HCT116 (cell line): ENCODE measurements at regions not wholly inside any gene's neighbourhood (a gene's known extent, or its start where the extent isn't known, plus 50 kb on each side); places are given as distances from the start of the nearest gene placed in this dataset.

Experiments used
- ATAC-seq: fragments of 200-7000 bp; cut with Tn5 transposase; 2 replicates; pipeline ENCODE4 v1.9.1; 2020; ENCODE audit warnings: mild to moderate bottlenecking, moderate library complexity
- BruUV-seq: library from RNA; stranded (reverse); fragments of 400-500 nt; replicated peaks from 2 replicates; lab custom pipeline; 2021; lab: Mats Ljungman, UMichigan
- CTCF ChIA-PET: fragments of 300-600 bp; sonication (Branson Sonifier 250); formaldehyde crosslinking; loops from one replicate; lab custom pipeline; 2021; ENCODE audit warnings: antibody characterized with exemption; lab: Charles Lee
- POLR2A ChIA-PET: fragments of 300-600, 350-600 bp; sonication (Branson Sonifier 250); formaldehyde crosslinking; loops from one replicate; lab custom pipeline; 2021; ENCODE audit warnings: antibody characterized with exemption; lab: Charles Lee
- RAD21 ChIA-PET, 2 experiments: fragments of 300-600 bp; sonication (Branson Sonifier 250); formaldehyde crosslinking; loops; one replicate each; lab custom pipeline; 2023; ENCODE audit warnings: low total read pairs in 2 of 2; ENCODE audit not compliant: uncharacterized antibody in 2 of 2, unreplicated experiment in 2 of 2, low non-redundant PET in 1 of 2; lab: Charles Lee
- DNase-seq: peaks from one replicate; pipeline ENCODE4 v3.0.0-alpha.2; 2010; ENCODE audit warnings: low read depth, low spot score
- H2AFZ ChIP-seq: fragments of 200-600 bp; shearing (Covaris generic), sonication (generic); 2 replicates; pipeline ENCODE4 v1.6.1; 2017; ENCODE audit warnings: low read depth, mixed run types, mixed read lengths, antibody characterized with exemption, low read length; ENCODE audit not compliant: poor library complexity, severe bottlenecking
- H3K27ac ChIP-seq: 2 replicates; pipeline ENCODE4 v1.5.1; 2012; ENCODE audit warnings: low read depth, low read length
- H3K27me3 ChIP-seq: fragments of 200-600 bp; sonication (generic); 2 replicates; pipeline ENCODE4 v1.6.1; 2016; ENCODE audit warnings: mixed run types, low read length, mixed read lengths; ENCODE audit not compliant: insufficient read depth
- H3K36me3 ChIP-seq, 2 experiments: fragments of 200-500 bp in 1 of 2; fragments of 200-600 bp in 1 of 2; sonication (Bioruptor generic) in 1 of 2; sonication (generic) in 1 of 2; 2 replicates each; pipeline versions ENCODE4 v1.5.1 to v1.6.1; 2014 to 2016; ENCODE audit warnings: low read length in 2 of 2, inconsistent platforms in 1 of 2, mixed read lengths in 1 of 2, mixed run types in 1 of 2; ENCODE audit not compliant: insufficient read depth in 2 of 2, control insufficient read depth in 1 of 2
- H3K4me1 ChIP-seq, 2 experiments: fragments of 200-600 bp in 1 of 2; sonication (generic) in 1 of 2; 2 replicates each; pipeline versions ENCODE4 v1.5.1 to v1.6.1; 2012 to 2017; ENCODE audit warnings: low read length in 2 of 2, inconsistent platforms in 1 of 2, mild to moderate bottlenecking in 1 of 2, mixed read lengths in 1 of 2, mixed run types in 1 of 2, moderate library complexity in 1 of 2; ENCODE audit not compliant: insufficient read depth in 2 of 2, control insufficient read depth in 1 of 2
- H3K4me2 ChIP-seq: fragments of 200-600 bp; sonication (generic); 2 replicates; pipeline ENCODE4 v1.6.1; 2017; ENCODE audit warnings: mixed run types, low read length, mixed read lengths
- H3K4me3 ChIP-seq, 2 experiments: fragments of 200-600 bp in 1 of 2; sonication (generic) in 1 of 2; replicated peaks in 1 of 2; 2 replicates each; pipeline ENCODE4 v1.5.1; 2011 to 2016; ENCODE audit warnings: low read length in 2 of 2, control low read depth in 1 of 2, low read depth in 1 of 2, mild to moderate bottlenecking in 1 of 2, mixed read lengths in 1 of 2, mixed run types in 1 of 2
- H3K79me2 ChIP-seq: fragments of 200-600 bp; sonication (generic); 2 replicates; pipeline ENCODE4 v1.6.1; 2017; ENCODE audit warnings: mild to moderate bottlenecking, mixed run types, low read length, moderate library complexity, mixed read lengths; ENCODE audit not compliant: insufficient read depth
- H3K9ac ChIP-seq: fragments of 200-600 bp; sonication (generic); 2 replicates; pipeline ENCODE4 v1.6.1; 2016; ENCODE audit warnings: low read length, mixed read lengths
- H3K9me2 ChIP-seq: fragments of 200-600 bp; sonication (generic), shearing (Covaris generic); 2 replicates; pipeline ENCODE4 v1.6.1; 2017; ENCODE audit warnings: mixed run types, mild to moderate bottlenecking, moderate library complexity; ENCODE audit not compliant: insufficient read depth
- H3K9me3 ChIP-seq, 2 experiments: fragments of 200-500 bp in 1 of 2; fragments of 200-600 bp in 1 of 2; sonication (Bioruptor generic) in 1 of 2; sonication (generic) in 1 of 2; 2 replicates each; pipeline ENCODE4 v1.6.1; 2014 to 2017; ENCODE audit warnings: low read length in 2 of 2, mixed read lengths in 2 of 2, inconsistent platforms in 1 of 2, low read depth in 1 of 2, mild to moderate bottlenecking in 1 of 2, mixed run types in 1 of 2, moderate library complexity in 1 of 2; ENCODE audit not compliant: control insufficient read depth in 1 of 2, insufficient read depth in 1 of 2
- H4K20me1 ChIP-seq: fragments of 200-600 bp; sonication (generic), shearing (Covaris generic); 2 replicates; pipeline ENCODE4 v1.6.1; 2017; ENCODE audit warnings: mixed run types, mild to moderate bottlenecking, moderate library complexity; ENCODE audit not compliant: insufficient read depth
- ATF3 ChIP-seq: IDR thresholded peaks from 2 replicates; pipeline ENCODE4 v1.6.1; 2012
- CBX3 ChIP-seq: IDR thresholded peaks from 2 replicates; pipeline ENCODE4 v1.6.1; 2012; ENCODE audit warnings: low read depth
- CEBPB ChIP-seq: IDR thresholded peaks from 2 replicates; pipeline ENCODE4 v1.6.1; 2012; ENCODE audit warnings: low read depth
- EGR1 ChIP-seq: IDR thresholded peaks from 2 replicates; pipeline ENCODE4 v1.6.1; 2012; ENCODE audit warnings: low read depth
- EZH2 ChIP-seq: fragments of 200-600 bp; sonication (generic); IDR thresholded peaks from 2 replicates; pipeline ENCODE4 v1.6.1; 2017; ENCODE audit warnings: antibody characterized with exemption, mixed run types
- JUND ChIP-seq: IDR thresholded peaks from 2 replicates; pipeline ENCODE4 v1.6.1; 2012
- POLR2A ChIP-seq: IDR thresholded peaks from 2 replicates; pipeline ENCODE4 v1.7.0; 2011; ENCODE audit warnings: borderline replicate concordance; ENCODE audit not compliant: insufficient read depth, insufficient read length; ENCODE audit errors: extremely low read depth
- SRF ChIP-seq: IDR thresholded peaks from 2 replicates; pipeline ENCODE4 v1.6.1; 2012; ENCODE audit warnings: low read depth
- YY1 ChIP-seq: IDR thresholded peaks from 2 replicates; pipeline ENCODE4 v1.6.1; 2011; ENCODE audit warnings: low read length, low read depth, moderate library complexity, mild to moderate bottlenecking; ENCODE audit not compliant: insufficient replicate concordance; ENCODE audit errors: extremely low read depth
- ZBTB33 ChIP-seq: IDR thresholded peaks from 2 replicates; pipeline ENCODE4 v1.6.1; 2011; ENCODE audit warnings: mild to moderate bottlenecking, low read length, moderate library complexity; ENCODE audit not compliant: insufficient replicate concordance; ENCODE audit errors: extremely low read depth
- intact Hi-C: fragments of 100-400 bp; cut with micrococcal nuclease; formaldehyde crosslinking; loops from 2 replicates; pipeline ENCODE4 v1.10.0; 2022
- TF ChIP-seq, protein P1 (sequence below), 3 experiments: fragments of 200-600 bp in 1 of 3; sonication (generic) in 1 of 3; IDR thresholded peaks in 2 of 3; conservative IDR thresholded peaks in 1 of 3; 2 replicates each; pipeline ENCODE4 v1.5.1; 2012 to 2017; ENCODE audit warnings: low read depth in 2 of 3, low read length in 2 of 3, antibody characterized with exemption in 1 of 3, borderline replicate concordance in 1 of 3, control low read depth in 1 of 3, mild to moderate bottlenecking in 1 of 3, mixed read lengths in 1 of 3, mixed run types in 1 of 3, moderate library complexity in 1 of 3; ENCODE audit not compliant: insufficient read depth in 1 of 3
- TF ChIP-seq, protein P2 (sequence below): IDR thresholded peaks from 2 replicates; pipeline ENCODE4 v1.6.1; 2012; ENCODE audit warnings: low read depth

- Histone ChIP-seq H3K36me3 (no peaks in the 10 kb centered on the region), H3K79me2 (no peaks in the 10 kb centered on the region), H3K9ac (no peak overlapping the region), H3K9me2 (no peaks in the 10 kb centered on the region), H3K4me1 (no peaks in the 10 kb centered on the region), H3K27me3 (no peaks in the 10 kb centered on the region), H3K4me2 (no peak overlapping the region), H3K9me3 (no peaks in the 10 kb centered on the region), H2AFZ (no peak overlapping the region), H3K4me3 (no peak overlapping the region), H4K20me1 (no peaks in the 10 kb centered on the region), H3K27ac (no peak overlapping the region)
- no peak for ATAC-seq
- intact Hi-C loops: loop anchor here (10.0 kb wide), 1 partner anchor 1456 kb away; no protein-coding TSS in a partner anchor
- ChIA-PET RAD21 (no interaction called here), CTCF (interaction anchor here (0.6 to 1.5 kb wide), 2 partner anchors 387 to 743 kb away, joined by 3 to 4 read pairs; no protein-coding TSS in a partner anchor), POLR2A (no interaction called here)
- no TSS peak for BruUV-seq
- TF ChIP-seq EZH2 (no peak), EGR1 (no peak), ATF3 (no peak), JUND (no peak), CBX3 (no peak), SRF (no peak), YY1 (no peak), ZBTB33 (no peak), POLR2A (no peak), CEBPB (no peak)
- TF ChIP-seq, protein P1, sequence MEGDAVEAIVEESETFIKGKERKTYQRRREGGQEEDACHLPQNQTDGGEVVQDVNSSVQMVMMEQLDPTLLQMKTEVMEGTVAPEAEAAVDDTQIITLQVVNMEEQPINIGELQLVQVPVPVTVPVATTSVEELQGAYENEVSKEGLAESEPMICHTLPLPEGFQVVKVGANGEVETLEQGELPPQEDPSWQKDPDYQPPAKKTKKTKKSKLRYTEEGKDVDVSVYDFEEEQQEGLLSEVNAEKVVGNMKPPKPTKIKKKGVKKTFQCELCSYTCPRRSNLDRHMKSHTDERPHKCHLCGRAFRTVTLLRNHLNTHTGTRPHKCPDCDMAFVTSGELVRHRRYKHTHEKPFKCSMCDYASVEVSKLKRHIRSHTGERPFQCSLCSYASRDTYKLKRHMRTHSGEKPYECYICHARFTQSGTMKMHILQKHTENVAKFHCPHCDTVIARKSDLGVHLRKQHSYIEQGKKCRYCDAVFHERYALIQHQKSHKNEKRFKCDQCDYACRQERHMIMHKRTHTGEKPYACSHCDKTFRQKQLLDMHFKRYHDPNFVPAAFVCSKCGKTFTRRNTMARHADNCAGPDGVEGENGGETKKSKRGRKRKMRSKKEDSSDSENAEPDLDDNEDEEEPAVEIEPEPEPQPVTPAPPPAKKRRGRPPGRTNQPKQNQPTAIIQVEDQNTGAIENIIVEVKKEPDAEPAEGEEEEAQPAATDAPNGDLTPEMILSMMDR (IDR thresholded peaks at IDR 0.05 in 2 of 3, conservative IDR thresholded peaks at IDR 0.05 in 1 of 3; ENCODE audit: borderline replicate concordance in 1 of 3, insufficient read depth in 1 of 3, low read depth in 2 of 3, low read length in 2 of 3): no peak
- TF ChIP-seq, protein P2, sequence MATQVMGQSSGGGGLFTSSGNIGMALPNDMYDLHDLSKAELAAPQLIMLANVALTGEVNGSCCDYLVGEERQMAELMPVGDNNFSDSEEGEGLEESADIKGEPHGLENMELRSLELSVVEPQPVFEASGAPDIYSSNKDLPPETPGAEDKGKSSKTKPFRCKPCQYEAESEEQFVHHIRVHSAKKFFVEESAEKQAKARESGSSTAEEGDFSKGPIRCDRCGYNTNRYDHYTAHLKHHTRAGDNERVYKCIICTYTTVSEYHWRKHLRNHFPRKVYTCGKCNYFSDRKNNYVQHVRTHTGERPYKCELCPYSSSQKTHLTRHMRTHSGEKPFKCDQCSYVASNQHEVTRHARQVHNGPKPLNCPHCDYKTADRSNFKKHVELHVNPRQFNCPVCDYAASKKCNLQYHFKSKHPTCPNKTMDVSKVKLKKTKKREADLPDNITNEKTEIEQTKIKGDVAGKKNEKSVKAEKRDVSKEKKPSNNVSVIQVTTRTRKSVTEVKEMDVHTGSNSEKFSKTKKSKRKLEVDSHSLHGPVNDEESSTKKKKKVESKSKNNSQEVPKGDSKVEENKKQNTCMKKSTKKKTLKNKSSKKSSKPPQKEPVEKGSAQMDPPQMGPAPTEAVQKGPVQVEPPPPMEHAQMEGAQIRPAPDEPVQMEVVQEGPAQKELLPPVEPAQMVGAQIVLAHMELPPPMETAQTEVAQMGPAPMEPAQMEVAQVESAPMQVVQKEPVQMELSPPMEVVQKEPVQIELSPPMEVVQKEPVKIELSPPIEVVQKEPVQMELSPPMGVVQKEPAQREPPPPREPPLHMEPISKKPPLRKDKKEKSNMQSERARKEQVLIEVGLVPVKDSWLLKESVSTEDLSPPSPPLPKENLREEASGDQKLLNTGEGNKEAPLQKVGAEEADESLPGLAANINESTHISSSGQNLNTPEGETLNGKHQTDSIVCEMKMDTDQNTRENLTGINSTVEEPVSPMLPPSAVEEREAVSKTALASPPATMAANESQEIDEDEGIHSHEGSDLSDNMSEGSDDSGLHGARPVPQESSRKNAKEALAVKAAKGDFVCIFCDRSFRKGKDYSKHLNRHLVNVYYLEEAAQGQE: no peak
- DNase-seq: no peak
Measured at GRCh38 chr7:80040752-80041151, 93.9 kb upstream of the GNAI1 start.
